Loucy (cell line): ENCODE measurements at regions not wholly inside any gene's neighbourhood (a gene's known extent, or its start where the extent isn't known, plus 50 kb on each side); places are given as distances from the start of the nearest gene placed in this dataset.
"Not testable (repeated sequence)": the region's sequence is repeated elsewhere in the genome, so short reads cannot be mapped to it uniquely, and the experiment has no call there.

ENCODE experiments used
- H2AFZ ChIP-seq: fragments of 200-600 bp; sonication (generic); 2 replicates; pipeline ENCODE4 v1.6.0; 2016; ENCODE audit warnings: antibody characterized with exemption, mild to moderate bottlenecking, low read length, moderate library complexity
- H3F3A ChIP-seq: fragments of 200-600 bp; 2 replicates; pipeline ENCODE4 v1.6.0; 2016; ENCODE audit warnings: antibody characterized with exemption, low read depth, mild to moderate bottlenecking
- H3K27me3 ChIP-seq: fragments of 200-600 bp; sonication (generic); 2 replicates; pipeline ENCODE4 v1.6.1; 2014; ENCODE audit warnings: low read length, mild to moderate bottlenecking; ENCODE audit not compliant: insufficient read depth, poor library complexity, severe bottlenecking
- H3K36me3 ChIP-seq: fragments of 200-600 bp; sonication (generic); 2 replicates; pipeline ENCODE4 v1.6.1; 2016; ENCODE audit warnings: low read length; ENCODE audit not compliant: insufficient read depth
- H3K4me1 ChIP-seq: fragments of 200-600 bp; sonication (generic); 2 replicates; pipeline ENCODE4 v1.5.1; 2014; ENCODE audit warnings: low read length, mild to moderate bottlenecking; ENCODE audit not compliant: insufficient read depth, poor library complexity, severe bottlenecking
- H3K4me2 ChIP-seq: fragments of 200-600 bp; sonication (generic); 2 replicates; pipeline ENCODE4 v1.6.0; 2014; ENCODE audit warnings: antibody characterized with exemption, low read length, low read depth, mild to moderate bottlenecking; ENCODE audit not compliant: poor library complexity, severe bottlenecking
- H3K4me3 ChIP-seq: fragments of 200-600 bp; sonication (generic); 2 replicates; pipeline ENCODE4 v1.5.1; 2014; ENCODE audit warnings: low read length, mild to moderate bottlenecking, mixed read lengths; ENCODE audit not compliant: poor library complexity, severe bottlenecking
- H3K79me2 ChIP-seq: fragments of 200-600 bp; sonication (generic); 2 replicates; pipeline ENCODE4 v1.6.1; 2014; ENCODE audit warnings: low read length; ENCODE audit not compliant: insufficient read depth
- H3K9ac ChIP-seq: fragments of 200-600 bp; sonication (generic); 2 replicates; pipeline ENCODE4 v1.6.0; 2014; ENCODE audit warnings: mild to moderate bottlenecking, low read depth, low read length, moderate library complexity; ENCODE audit not compliant: poor library complexity, severe bottlenecking
- H3K9me2 ChIP-seq: fragments of 200-600 bp; sonication (generic); replicated peaks from 2 replicates; pipeline ENCODE4 v1.6.1; 2016; ENCODE audit warnings: low read depth, low read length, mixed read lengths
- H3K9me3 ChIP-seq: fragments of 200-600 bp; sonication (generic); 2 replicates; pipeline ENCODE4 v1.6.1; 2014; ENCODE audit warnings: mild to moderate bottlenecking, antibody characterized with exemption, low read length, low read depth; ENCODE audit not compliant: insufficient read depth
- H4K20me1 ChIP-seq: fragments of 200-600 bp; sonication (generic); 2 replicates; pipeline ENCODE4 v1.6.0; 2014; ENCODE audit warnings: antibody characterized with exemption, low read length, mild to moderate bottlenecking; ENCODE audit not compliant: insufficient read depth, poor library complexity, severe bottlenecking
- CTCF ChIP-seq: fragments of 200-600 bp; sonication (generic); conservative IDR thresholded peaks from 2 replicates; pipeline ENCODE4 v1.5.1; 2014; ENCODE audit warnings: mild to moderate bottlenecking, antibody characterized with exemption, low read length
- EZH2phosphoT487 ChIP-seq: fragments of 200-600 bp; IDR thresholded peaks from 2 replicates; pipeline ENCODE4 v1.6.1; 2018; ENCODE audit warnings: antibody characterized with exemption, mild to moderate bottlenecking, moderate library complexity, borderline replicate concordance

GRCh38 chr6:68211242-68211795 is 423.8 kb upstream of the ADGRB3 start:
- Histone ChIP-seq H3K36me3 (no peaks in the 10 kb centered on the region), H3K9me2 (no peaks in the 10 kb centered on the region), H2AFZ (no peak overlapping the region), H3K9me3 (no peaks in the 10 kb centered on the region), H3K4me1 (no peaks in the 10 kb centered on the region), H3K4me3 (no peak overlapping the region), H3K9ac (no peak overlapping the region), H3K79me2 (no peaks in the 10 kb centered on the region), H3K4me2 (no peak overlapping the region), H4K20me1 (no peaks in the 10 kb centered on the region), H3K27me3 (no peaks in the 10 kb centered on the region), H3F3A (no peaks in the 10 kb centered on the region)
- TF ChIP-seq CTCF (no peak), EZH2phosphoT487 (no peak)

- H4K20me1 ChIP-seq, H3K4me2 ChIP-seq, H3K79me2 ChIP-seq, H3K27me3 ChIP-seq, H2AFZ ChIP-seq, H3K4me3 ChIP-seq, H3K36me3 ChIP-seq, H3K9ac ChIP-seq, H3F3A ChIP-seq, H3K9me2 ChIP-seq, H3K4me1 ChIP-seq, H3K9me3 ChIP-seq: not testable (repeated sequence)
These were observed 427.5 kb upstream of the ADGRB3 start for GRCh38 chr6:68207612-68208011.

- Histone ChIP-seq H3K4me1 (no peaks in the 10 kb centered on the region), H3K4me2 (no peak overlapping the region), H3K4me3 (no peak overlapping the region), H3K9me2 (no peaks in the 10 kb centered on the region), H3K9me3 (no peaks in the 10 kb centered on the region), H3K36me3 (no peaks in the 10 kb centered on the region), H4K20me1 (no peaks in the 10 kb centered on the region), H3F3A (no peaks in the 10 kb centered on the region), H3K27me3 (no peaks in the 10 kb centered on the region), H3K9ac (no peak overlapping the region), H2AFZ (no peak overlapping the region), H3K79me2 (no peaks in the 10 kb centered on the region)
- TF ChIP-seq CTCF (no peak), EZH2phosphoT487 (no peak)
These were observed 434.2 kb upstream of the ADGRB3 start for GRCh38 chr6:68200929-68201328.

- Histone ChIP-seq H3K36me3 (no peaks in the 10 kb centered on the region), H3K4me3 (no peak overlapping the region), H3K9me3 (no peaks in the 10 kb centered on the region), H2AFZ (no peak overlapping the region), H4K20me1 (no peaks in the 10 kb centered on the region), H3K9ac (no peak overlapping the region), H3K9me2 (no peaks in the 10 kb centered on the region), H3K4me1 (no peaks in the 10 kb centered on the region), H3K79me2 (no peaks in the 10 kb centered on the region), H3K4me2 (no peak overlapping the region), H3K27me3 (no peaks in the 10 kb centered on the region), H3F3A (no peaks in the 10 kb centered on the region)
- TF ChIP-seq CTCF = no peak
- TF ChIP-seq EZH2phosphoT487 = no peak
These were observed 437.7 kb upstream of the ADGRB3 start for GRCh38 chr6:68197356-68197755.
